ENCODE measurements at regions not wholly inside any gene's neighbourhood (a gene's known extent, or its start where the extent isn't known, plus 50 kb on each side); places are given as distances from the start of the nearest gene placed in this dataset.
A peak's percentile ranks its signal among the peaks of the same experiment; 100 is the strongest.

DNA sequence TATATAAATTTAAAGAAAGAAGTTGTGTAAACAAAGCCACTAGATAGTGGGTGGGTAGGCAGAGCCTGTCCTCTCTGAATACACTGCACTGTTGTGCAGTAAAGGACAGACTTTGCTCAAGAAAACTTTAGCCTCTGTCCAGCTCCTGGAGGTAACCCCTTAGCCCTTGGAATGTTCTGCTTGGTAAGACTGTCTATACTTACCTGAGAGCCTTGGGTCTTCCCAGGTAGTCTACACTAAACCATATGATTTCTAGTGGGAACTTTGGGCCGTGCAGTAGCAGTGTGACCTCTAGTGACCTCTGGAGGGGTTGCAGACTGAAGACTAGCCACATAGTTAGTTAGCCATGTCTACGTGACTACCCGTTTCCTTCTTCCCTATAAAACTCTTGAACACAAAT lies 678.3 kb upstream of the NRXN1 start:
- H3K27ac Mint-ChIP-seq: no peak overlapping the region
- Histone ChIP-seq H3K36me3 (ENCODE audit: control insufficient read depth, insufficient read depth, low read length) (no peaks in the 10 kb centered on the region), H3K4me3 (ENCODE audit: low read length) (no peak overlapping the region), H3K27me3 (ENCODE audit: control insufficient read depth, insufficient read depth, low read length, poor library complexity, severe bottlenecking) (no peaks in the 10 kb centered on the region), H3K27ac (ENCODE audit: low read depth, low read length) (no peak overlapping the region), H3K9ac (ENCODE audit: extremely low read depth, low read length, poor library complexity, severe bottlenecking) (no peak overlapping the region), H3K4me1 (ENCODE audit: control insufficient read depth, insufficient read depth, low read length) (no peaks in the 10 kb centered on the region), H3K9me3 (ENCODE audit: control insufficient read depth, low read length) (no peaks in the 10 kb centered on the region)
- TF ChIP-seq, protein P1, sequence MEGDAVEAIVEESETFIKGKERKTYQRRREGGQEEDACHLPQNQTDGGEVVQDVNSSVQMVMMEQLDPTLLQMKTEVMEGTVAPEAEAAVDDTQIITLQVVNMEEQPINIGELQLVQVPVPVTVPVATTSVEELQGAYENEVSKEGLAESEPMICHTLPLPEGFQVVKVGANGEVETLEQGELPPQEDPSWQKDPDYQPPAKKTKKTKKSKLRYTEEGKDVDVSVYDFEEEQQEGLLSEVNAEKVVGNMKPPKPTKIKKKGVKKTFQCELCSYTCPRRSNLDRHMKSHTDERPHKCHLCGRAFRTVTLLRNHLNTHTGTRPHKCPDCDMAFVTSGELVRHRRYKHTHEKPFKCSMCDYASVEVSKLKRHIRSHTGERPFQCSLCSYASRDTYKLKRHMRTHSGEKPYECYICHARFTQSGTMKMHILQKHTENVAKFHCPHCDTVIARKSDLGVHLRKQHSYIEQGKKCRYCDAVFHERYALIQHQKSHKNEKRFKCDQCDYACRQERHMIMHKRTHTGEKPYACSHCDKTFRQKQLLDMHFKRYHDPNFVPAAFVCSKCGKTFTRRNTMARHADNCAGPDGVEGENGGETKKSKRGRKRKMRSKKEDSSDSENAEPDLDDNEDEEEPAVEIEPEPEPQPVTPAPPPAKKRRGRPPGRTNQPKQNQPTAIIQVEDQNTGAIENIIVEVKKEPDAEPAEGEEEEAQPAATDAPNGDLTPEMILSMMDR (conservative IDR thresholded peaks at IDR 0.05): peak; percentile 87
- WGBS, 2 experiments (ENCODE audit: insufficient coverage in 1 of 2, insufficient read length in 1 of 2): 52 to 66% methylated on average over 3 of the region's 3 CpGs
- H3K4me3 Mint-ChIP-seq: no peak overlapping the region
- peak; percentile 83 for DNase-seq
- peaks cover 13% of the 10 kb centered on the region for H3K9me3 Mint-ChIP-seq
- peaks cover 2% of the 10 kb centered on the region for H3K4me1 Mint-ChIP-seq
- no peaks in the 10 kb centered on the region for H3K36me3 Mint-ChIP-seq (ENCODE audit: low read depth)
- H3K27me3 Mint-ChIP-seq (ENCODE audit: insufficient read depth): no peaks in the 10 kb centered on the region

DNA sequence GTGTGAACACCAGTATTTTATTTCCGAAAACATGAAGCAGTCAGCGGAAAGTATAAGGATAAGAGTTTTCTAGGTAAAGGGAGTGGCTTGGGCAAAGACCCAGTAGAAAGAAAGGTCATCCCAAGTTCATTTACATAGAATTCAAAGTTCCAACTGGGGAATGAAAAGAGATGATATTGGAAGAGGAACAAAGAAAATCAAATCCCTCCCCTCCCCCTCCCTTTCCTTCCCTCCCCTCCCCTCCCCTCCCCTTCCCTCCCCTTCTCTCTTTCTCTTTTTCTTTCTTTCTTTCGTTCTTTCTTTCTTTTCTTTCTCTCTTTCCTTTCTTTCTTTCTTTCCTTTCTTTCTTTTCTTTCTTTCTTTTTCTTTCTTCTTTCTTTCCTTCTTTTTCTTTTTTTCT lies 675.7 kb upstream of the NRXN1 start:
- Mint-ChIP-seq H3K4me3 (no peak overlapping the region), H3K4me1 (peaks cover 2% of the 10 kb centered on the region), H3K36me3 (ENCODE audit: low read depth) (no peaks in the 10 kb centered on the region), H3K9me3 (no peaks in the 10 kb centered on the region), H3K27me3 (ENCODE audit: insufficient read depth) (no peaks in the 10 kb centered on the region), H3K27ac (no peak overlapping the region)
- TF ChIP-seq, protein P1 (conservative IDR thresholded peaks at IDR 0.05): no peak
- Histone ChIP-seq H3K4me1 (ENCODE audit: control insufficient read depth, insufficient read depth, low read length) (no peaks in the 10 kb centered on the region), H3K4me3 (ENCODE audit: low read length) (no peak overlapping the region), H3K9me3 (ENCODE audit: control insufficient read depth, low read length) (no peaks in the 10 kb centered on the region), H3K9ac (ENCODE audit: extremely low read depth, low read length, poor library complexity, severe bottlenecking) (no peak overlapping the region), H3K36me3 (ENCODE audit: control insufficient read depth, insufficient read depth, low read length) (no peaks in the 10 kb centered on the region), H3K27ac (ENCODE audit: low read depth, low read length) (no peak overlapping the region), H3K27me3 (ENCODE audit: control insufficient read depth, insufficient read depth, low read length, poor library complexity, severe bottlenecking) (no peaks in the 10 kb centered on the region)
- no peak for DNase-seq
- 87 to 96% methylated on average over 2 to 3 of the region's 3 CpGs for WGBS, 2 experiments (ENCODE audit: insufficient coverage in 1 of 2, insufficient read length in 1 of 2)

- Mint-ChIP-seq H3K9me3 (no peaks in the 10 kb centered on the region), H3K4me1 (peaks cover 2% of the 10 kb centered on the region), H3K36me3 (ENCODE audit: low read depth) (no peaks in the 10 kb centered on the region), H3K27me3 (ENCODE audit: insufficient read depth) (no peaks in the 10 kb centered on the region), H3K27ac (no peak overlapping the region), H3K4me3 (no peak overlapping the region)
- no peaks in the 10 kb centered on the region for H3K36me3 ChIP-seq (ENCODE audit: control insufficient read depth, insufficient read depth, low read length)
- H3K4me1 ChIP-seq (ENCODE audit: control insufficient read depth, insufficient read depth, low read length): no peaks in the 10 kb centered on the region
- no peaks in the 10 kb centered on the region for H3K27me3 ChIP-seq (ENCODE audit: control insufficient read depth, insufficient read depth, low read length, poor library complexity, severe bottlenecking)
- no peak overlapping the region for H3K27ac ChIP-seq (ENCODE audit: low read depth, low read length)
- no peaks in the 10 kb centered on the region for H3K9me3 ChIP-seq (ENCODE audit: control insufficient read depth, low read length)
- WGBS, 2 experiments (ENCODE audit: insufficient coverage in 1 of 2, insufficient read length in 1 of 2): 80 to 91% methylated on average over 1 to 3 of the region's 3 CpGs
- no peak overlapping the region for H3K4me3 ChIP-seq (ENCODE audit: low read length)
- no peak for DNase-seq
- TF ChIP-seq, protein P1 (conservative IDR thresholded peaks at IDR 0.05): no peak
- no peak overlapping the region for H3K9ac ChIP-seq (ENCODE audit: extremely low read depth, low read length, poor library complexity, severe bottlenecking)
Observed at GRCh38 chr2:51706220-51706619, 674.3 kb upstream of the NRXN1 start.
